MCF 10A (cell line): ENCODE measurements at regions not wholly inside any gene's neighbourhood (a gene's known extent, or its start where the extent isn't known, plus 50 kb on each side); places are given as distances from the start of the nearest gene placed in this dataset.

ENCODE experiments used
- BruUV-seq: library from RNA; stranded (reverse); fragments of 400-500 nt; replicated peaks from 2 replicates; lab custom pipeline; 2021; lab: Mats Ljungman, UMichigan
- CTCF ChIA-PET: fragments of 300-600 bp; sonication (Branson Sonifier 250); formaldehyde crosslinking; extraction: SDS; loops from one replicate; lab custom pipeline; 2021; ENCODE audit warnings: antibody characterized with exemption, inconsistent platforms; lab: Yijun Ruan, JAX
- POLR2A ChIA-PET: fragments of 300-600, 350-650 bp; sonication (Branson Sonifier 250); formaldehyde crosslinking; extraction: SDS; loops from one replicate; lab custom pipeline; 2020; ENCODE audit warnings: antibody characterized with exemption, inconsistent platforms; lab: Yijun Ruan, JAX
- DNase-seq: peaks from one replicate; pipeline ENCODE4 v3.0.0-alpha.2; 2018; ENCODE audit not compliant: unreplicated experiment
- H3K27ac Mint-ChIP-seq: one replicate; pipeline ENCODE4 v1.8.0; 2022; ENCODE audit warnings: mild to moderate bottlenecking, low read depth, mixed read lengths; ENCODE audit not compliant: unreplicated experiment
- H3K27me3 Mint-ChIP-seq: one replicate; pipeline ENCODE4 v1.8.0; 2022; ENCODE audit warnings: mixed read lengths; ENCODE audit not compliant: insufficient read depth, unreplicated experiment
- H3K36me3 Mint-ChIP-seq: one replicate; pipeline ENCODE4 v1.8.0; 2022; ENCODE audit warnings: mild to moderate bottlenecking, moderate library complexity, mixed read lengths; ENCODE audit not compliant: insufficient read depth, unreplicated experiment
- H3K4me1 Mint-ChIP-seq: one replicate; pipeline ENCODE4 v1.8.0; 2022; ENCODE audit warnings: mixed read lengths; ENCODE audit not compliant: insufficient read depth, unreplicated experiment
- H3K4me3 Mint-ChIP-seq: one replicate; pipeline ENCODE4 v1.8.0; 2022; ENCODE audit warnings: mild to moderate bottlenecking, moderate library complexity, mixed read lengths; ENCODE audit not compliant: unreplicated experiment
- H3K9me3 Mint-ChIP-seq: one replicate; pipeline ENCODE4 v1.8.0; 2022; ENCODE audit warnings: mixed read lengths; ENCODE audit not compliant: unreplicated experiment
- intact Hi-C: fragments of 100-400 bp; cut with micrococcal nuclease; formaldehyde crosslinking; loops from 2 replicates; pipeline ENCODE4 v1.14.1; 2022
- TF ChIP-seq, protein P1 (sequence below): fragments of 200-600 bp; IDR thresholded peaks from one replicate; pipeline ENCODE4 v1.8.0; 2022; ENCODE audit warnings: antibody characterized with exemption, mild to moderate bottlenecking; ENCODE audit not compliant: unreplicated experiment

DNA sequence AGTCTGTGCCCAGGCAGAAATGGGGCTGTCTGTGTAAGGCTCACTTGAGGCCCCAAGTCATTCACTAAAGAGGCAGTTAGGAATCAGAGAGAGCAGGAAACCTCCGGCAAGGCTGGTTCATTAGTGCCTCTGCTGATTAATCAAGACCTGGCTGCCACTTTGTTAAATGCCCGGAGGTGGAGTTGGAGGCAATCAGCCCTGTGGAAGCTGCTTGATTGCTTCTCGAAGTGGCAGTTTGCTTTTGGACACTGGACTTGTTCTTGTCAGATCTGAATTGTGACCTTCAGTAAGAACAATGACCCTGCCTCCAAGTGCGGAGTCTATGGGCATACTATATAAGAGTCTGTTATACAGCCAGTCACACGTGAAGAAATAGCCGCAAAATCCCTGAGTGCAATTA lies 183.9 kb upstream of the LINC00305 start:
- no peaks in the 10 kb centered on the region for H3K36me3 Mint-ChIP-seq
- no peaks in the 10 kb centered on the region for H3K4me1 Mint-ChIP-seq
- TF ChIP-seq, protein P1, sequence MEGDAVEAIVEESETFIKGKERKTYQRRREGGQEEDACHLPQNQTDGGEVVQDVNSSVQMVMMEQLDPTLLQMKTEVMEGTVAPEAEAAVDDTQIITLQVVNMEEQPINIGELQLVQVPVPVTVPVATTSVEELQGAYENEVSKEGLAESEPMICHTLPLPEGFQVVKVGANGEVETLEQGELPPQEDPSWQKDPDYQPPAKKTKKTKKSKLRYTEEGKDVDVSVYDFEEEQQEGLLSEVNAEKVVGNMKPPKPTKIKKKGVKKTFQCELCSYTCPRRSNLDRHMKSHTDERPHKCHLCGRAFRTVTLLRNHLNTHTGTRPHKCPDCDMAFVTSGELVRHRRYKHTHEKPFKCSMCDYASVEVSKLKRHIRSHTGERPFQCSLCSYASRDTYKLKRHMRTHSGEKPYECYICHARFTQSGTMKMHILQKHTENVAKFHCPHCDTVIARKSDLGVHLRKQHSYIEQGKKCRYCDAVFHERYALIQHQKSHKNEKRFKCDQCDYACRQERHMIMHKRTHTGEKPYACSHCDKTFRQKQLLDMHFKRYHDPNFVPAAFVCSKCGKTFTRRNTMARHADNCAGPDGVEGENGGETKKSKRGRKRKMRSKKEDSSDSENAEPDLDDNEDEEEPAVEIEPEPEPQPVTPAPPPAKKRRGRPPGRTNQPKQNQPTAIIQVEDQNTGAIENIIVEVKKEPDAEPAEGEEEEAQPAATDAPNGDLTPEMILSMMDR, result no peak
- intact Hi-C loops, result no loop called here
- H3K9me3 Mint-ChIP-seq, result no peaks in the 10 kb centered on the region
- ChIA-PET CTCF (no interaction called here), POLR2A (no interaction called here)
- H3K27ac Mint-ChIP-seq, result no peak overlapping the region
- no TSS peak for BruUV-seq
- peaks cover 69% of the 10 kb centered on the region for H3K27me3 Mint-ChIP-seq
- no peak for DNase-seq
- H3K4me3 Mint-ChIP-seq, result no peak overlapping the region

DNA sequence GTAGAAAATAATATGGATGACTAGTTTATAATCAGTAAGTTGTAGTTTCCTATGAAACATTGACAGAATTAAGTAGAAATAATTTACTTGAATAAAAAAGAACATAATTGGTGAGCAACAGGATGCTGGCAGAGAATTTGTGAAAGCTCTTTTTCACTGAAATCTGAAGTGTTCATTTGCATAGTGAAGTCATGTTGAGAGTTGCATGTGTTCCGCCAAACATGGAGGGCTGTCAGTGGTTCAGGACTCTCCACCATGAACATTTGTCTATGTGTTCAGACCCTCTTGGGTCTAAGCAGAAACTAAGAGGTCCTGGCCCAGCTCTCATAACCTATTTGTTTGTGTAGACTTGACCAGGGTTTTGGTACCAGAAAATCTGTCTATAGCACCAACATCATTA lies 182.5 kb upstream of the LINC00305 start:
- Mint-ChIP-seq H3K36me3 (no peaks in the 10 kb centered on the region), H3K9me3 (no peaks in the 10 kb centered on the region), H3K27me3 (peaks cover 70% of the 10 kb centered on the region), H3K4me1 (no peaks in the 10 kb centered on the region), H3K27ac (no peak overlapping the region), H3K4me3 (no peak overlapping the region)
- no peak for DNase-seq
- TF ChIP-seq, protein P1, result no peak
- ChIA-PET POLR2A (no interaction called here), CTCF (interaction anchor here (0.6 kb wide), 2 partner anchors 107 to 981 kb away, joined by 3 to 4 read pairs; no protein-coding TSS in a partner anchor)
- intact Hi-C loops, result no loop called here
- BruUV-seq, result no TSS peak

DNA sequence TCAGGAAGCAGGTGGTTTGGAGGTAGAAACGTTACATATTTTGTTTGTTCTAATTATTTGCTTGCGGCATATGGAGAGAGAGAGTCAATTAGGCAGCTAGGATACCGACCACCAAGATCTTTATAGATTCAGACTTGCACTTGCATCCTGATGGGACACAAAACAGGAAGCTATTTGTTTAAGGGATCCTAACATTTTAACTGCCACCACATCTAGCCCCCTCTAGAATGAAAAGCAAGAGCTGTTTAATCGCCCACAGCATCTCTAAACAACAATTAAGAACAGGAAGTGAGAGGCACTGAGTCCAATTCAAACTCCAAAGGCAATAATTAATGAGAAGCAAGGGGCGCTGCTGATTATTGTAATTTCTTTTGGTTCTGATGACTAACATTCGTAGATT lies 182.0 kb upstream of the LINC00305 start:
- ChIA-PET POLR2A (no interaction called here), CTCF (interaction anchor here (0.6 to 0.7 kb wide), 4 partner anchors 9 to 982 kb away, joined by 3 to 4 read pairs (median 4); no protein-coding TSS in a partner anchor)
- Mint-ChIP-seq H3K36me3 (no peaks in the 10 kb centered on the region), H3K27me3 (peaks cover 70% of the 10 kb centered on the region), H3K9me3 (no peaks in the 10 kb centered on the region), H3K4me3 (no peak overlapping the region), H3K27ac (no peak overlapping the region), H3K4me1 (no peaks in the 10 kb centered on the region)
- intact Hi-C loops, result no loop called here
- BruUV-seq, result no TSS peak
- DNase-seq, result no peak
- TF ChIP-seq, protein P1, result no peak

DNA sequence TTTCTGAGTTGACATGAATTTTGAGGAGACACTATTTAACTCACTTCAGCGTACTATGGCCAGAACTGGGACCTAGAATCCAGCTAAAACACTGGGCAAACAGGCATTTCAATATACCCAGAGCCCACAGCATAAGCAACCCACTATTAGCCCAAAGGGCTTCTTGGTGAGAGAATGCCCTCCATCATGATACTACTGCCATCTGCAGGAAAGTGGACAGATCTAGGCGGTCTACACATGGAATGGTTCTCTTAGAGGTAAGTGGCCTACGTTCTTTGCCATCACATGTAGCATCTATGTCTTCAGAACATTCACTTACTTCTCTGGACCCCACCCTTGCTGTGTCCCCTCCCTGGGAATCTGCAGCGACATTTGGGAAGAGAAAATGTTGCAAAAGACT lies 181.3 kb upstream of the LINC00305 start:
- ChIA-PET POLR2A (no interaction called here), CTCF (interaction anchor here (0.6 kb wide), 1 partner anchor 80 kb away, joined by 4 read pairs; no protein-coding TSS in a partner anchor)
- no TSS peak for BruUV-seq
- intact Hi-C loops, result no loop called here
- peak; percentile 39 for DNase-seq
- TF ChIP-seq, protein P1, result no peak
- H3K27me3 Mint-ChIP-seq, result peaks cover 72% of the 10 kb centered on the region
- no peaks in the 10 kb centered on the region for H3K4me1 Mint-ChIP-seq
- no peaks in the 10 kb centered on the region for H3K9me3 Mint-ChIP-seq
- H3K4me3 Mint-ChIP-seq, result no peak overlapping the region
- no peak overlapping the region for H3K27ac Mint-ChIP-seq
- H3K36me3 Mint-ChIP-seq, result no peaks in the 10 kb centered on the region
